Tibial nerve (tissue), 4 donors: ENCODE measurements at regions not wholly inside any gene's neighbourhood (a gene's known extent, or its start where the extent isn't known, plus 50 kb on each side); places are given as distances from the start of the nearest gene placed in this dataset.

Source experiments
- DNase-seq, 2 donors: peaks; one replicate each; pipeline ENCODE4 v3.0.0-alpha.2; 2019; ENCODE audit warnings: low spot score in 2 of 2
- H3K27ac ChIP-seq, 4 donors: fragments of 200-600 bp; sonication (generic) in 3 of 4; one replicate each; pipeline ENCODE4 v1.5.1; 2017 to 2019; ENCODE audit warnings: mild to moderate bottlenecking in 1 of 4
- H3K27me3 ChIP-seq, 2 donors: fragments of 200-600 bp; sonication (generic) in 1 of 2; one replicate each; pipeline versions ENCODE4 v1.5.1 to v1.6.0; 2017 to 2019
- H3K36me3 ChIP-seq, 3 donors: fragments of 200-600 bp; sonication (generic); one replicate each; pipeline ENCODE4 v1.5.1; 2018 to 2019
- H3K4me1 ChIP-seq, 4 donors: fragments of 200-600 bp; sonication (generic) in 3 of 4; one replicate each; pipeline ENCODE4 v1.5.1; 2017 to 2019
- H3K4me3 ChIP-seq, 4 donors: fragments of 200-600 bp; sonication (generic) in 3 of 4; one replicate each; pipeline ENCODE4 v1.5.1; 2017 to 2019; ENCODE audit warnings: mild to moderate bottlenecking in 1 of 4, moderate library complexity in 1 of 4
- H3K9me3 ChIP-seq, 4 donors: fragments of 200-600 bp; sonication (generic) in 3 of 4; one replicate each; pipeline ENCODE4 v1.5.1; 2017 to 2019
- EP300 ChIP-seq, 2 donors: sonication (generic); formaldehyde crosslinking; IDR thresholded peaks; one replicate each; pipeline ENCODE4 v1.6.1; 2017; ENCODE audit warnings: antibody characterized with exemption in 2 of 2, mild to moderate bottlenecking in 1 of 2
- POLR2A ChIP-seq, 2 donors: fragments of 450-650 bp; IDR thresholded peaks; one replicate each; pipeline ENCODE4 v1.6.1; 2017; ENCODE audit warnings: antibody characterized with exemption in 2 of 2, mild to moderate bottlenecking in 2 of 2, moderate library complexity in 2 of 2
- whole genome bisulfite sequencing, 2 donors: methylation state at CpG; one replicate each; pipeline ENCODE4 v1.1.5; 2018; 5-methylcytosine and 5-hydroxymethylcytosine counted together
- TF ChIP-seq, protein P1 (sequence below), 5 experiments: fragments of 200-600 bp in 3 of 5; fragments of 450-650 bp in 2 of 5; sonication (generic) in 3 of 5; IDR thresholded peaks; one replicate each; pipeline ENCODE4 v1.5.1; 2016 to 2019; ENCODE audit warnings: antibody characterized with exemption in 5 of 5, mild to moderate bottlenecking in 3 of 5, moderate library complexity in 2 of 5

DNA sequence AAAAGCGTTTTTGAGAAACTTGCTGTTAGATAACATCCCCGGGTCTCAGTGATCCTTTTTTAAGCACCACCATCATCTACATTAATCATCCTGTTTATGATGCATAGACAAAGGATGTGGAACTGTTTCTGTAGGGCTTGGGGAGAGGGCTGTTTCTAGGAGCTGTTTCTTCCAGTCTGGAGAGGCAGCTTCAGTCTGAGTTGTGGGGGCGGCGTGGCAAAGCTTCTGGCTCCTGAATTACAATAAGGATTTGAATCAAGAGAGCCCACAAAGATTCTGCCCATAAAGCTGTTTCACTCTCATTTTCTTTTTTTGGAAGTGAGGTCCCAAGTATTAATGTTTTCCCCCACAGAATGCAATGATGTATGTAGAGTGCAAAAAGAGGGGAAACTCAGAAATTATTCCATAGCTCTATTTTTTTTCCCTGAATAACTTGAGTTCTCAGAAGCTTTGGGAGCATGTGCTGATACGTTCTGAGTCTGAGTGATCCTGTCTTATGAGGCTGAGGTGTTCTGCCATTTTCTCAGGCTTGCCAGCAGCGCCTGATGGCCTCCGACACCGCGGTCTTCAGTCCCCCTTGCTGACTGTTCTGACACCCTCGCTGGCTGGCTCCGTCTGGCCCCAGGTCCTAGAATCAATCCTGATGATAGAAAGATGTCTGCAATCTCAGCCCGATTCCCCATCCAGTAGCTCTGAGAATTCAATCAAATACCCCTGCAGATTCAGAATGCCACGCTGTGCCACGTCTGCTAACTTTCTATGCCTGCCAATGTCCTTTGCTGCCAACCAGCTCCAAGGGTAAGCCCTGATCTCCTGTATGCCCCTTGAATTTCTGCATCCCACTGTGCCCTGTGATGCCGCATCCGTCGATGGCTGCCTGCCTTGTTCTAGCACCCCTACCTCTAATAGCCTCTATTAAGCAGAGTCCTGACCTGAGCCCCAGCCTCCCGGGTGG lies 92.4 kb upstream of the AKT3 start:
- peaks cover 0 to 7% of the 10 kb centered on the region in 2 donors for H3K27me3 ChIP-seq
- H3K9me3 ChIP-seq: no peaks in the 10 kb centered on the region
- no peak overlapping the region for H3K27ac ChIP-seq
- WGBS, 2 donors: 79 to 82% methylated on average over 18 of the region's 18 CpGs
- no peak for TF ChIP-seq EP300 (IDR thresholded peaks at IDR 0.05)
- TF ChIP-seq, protein P1, sequence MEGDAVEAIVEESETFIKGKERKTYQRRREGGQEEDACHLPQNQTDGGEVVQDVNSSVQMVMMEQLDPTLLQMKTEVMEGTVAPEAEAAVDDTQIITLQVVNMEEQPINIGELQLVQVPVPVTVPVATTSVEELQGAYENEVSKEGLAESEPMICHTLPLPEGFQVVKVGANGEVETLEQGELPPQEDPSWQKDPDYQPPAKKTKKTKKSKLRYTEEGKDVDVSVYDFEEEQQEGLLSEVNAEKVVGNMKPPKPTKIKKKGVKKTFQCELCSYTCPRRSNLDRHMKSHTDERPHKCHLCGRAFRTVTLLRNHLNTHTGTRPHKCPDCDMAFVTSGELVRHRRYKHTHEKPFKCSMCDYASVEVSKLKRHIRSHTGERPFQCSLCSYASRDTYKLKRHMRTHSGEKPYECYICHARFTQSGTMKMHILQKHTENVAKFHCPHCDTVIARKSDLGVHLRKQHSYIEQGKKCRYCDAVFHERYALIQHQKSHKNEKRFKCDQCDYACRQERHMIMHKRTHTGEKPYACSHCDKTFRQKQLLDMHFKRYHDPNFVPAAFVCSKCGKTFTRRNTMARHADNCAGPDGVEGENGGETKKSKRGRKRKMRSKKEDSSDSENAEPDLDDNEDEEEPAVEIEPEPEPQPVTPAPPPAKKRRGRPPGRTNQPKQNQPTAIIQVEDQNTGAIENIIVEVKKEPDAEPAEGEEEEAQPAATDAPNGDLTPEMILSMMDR (IDR thresholded peaks at IDR 0.05): no peak
- TF ChIP-seq POLR2A (IDR thresholded peaks at IDR 0.05): no peak
- peaks cover 0 to 3% (median 0%) of the 10 kb centered on the region in 4 donors for H3K4me1 ChIP-seq
- no peaks in the 10 kb centered on the region for H3K36me3 ChIP-seq
- H3K4me3 ChIP-seq: no peak overlapping the region
- DNase-seq: no peak

DNA sequence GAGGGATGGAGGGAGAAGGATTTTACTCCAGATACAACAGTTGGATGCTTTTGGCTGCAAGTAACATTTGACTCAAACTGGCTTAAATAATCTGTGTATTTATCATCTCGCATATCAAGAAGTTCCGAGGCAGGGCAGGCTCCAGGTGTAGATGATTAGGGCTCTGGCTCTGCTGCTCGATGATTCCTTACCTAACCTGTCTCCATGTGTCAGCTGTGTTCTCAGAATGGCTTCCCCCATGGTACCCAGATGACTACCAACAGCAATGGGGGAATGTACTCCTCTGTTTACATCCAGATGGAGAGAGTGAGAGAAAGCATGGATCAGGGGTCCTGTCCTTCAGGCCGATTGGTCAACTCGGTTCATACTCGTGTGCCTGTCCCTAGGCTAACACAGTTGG lies 90.4 kb upstream of the AKT3 start:
- Histone ChIP-seq H3K36me3 (no peaks in the 10 kb centered on the region), H3K4me1 (peaks cover 0 to 3% (median 0%) of the 10 kb centered on the region in 4 donors), H3K27ac (no peak overlapping the region), H3K9me3 (no peaks in the 10 kb centered on the region), H3K4me3 (no peak overlapping the region), H3K27me3 (peaks cover 0 to 7% of the 10 kb centered on the region in 2 donors)
- no peak for DNase-seq
- TF ChIP-seq, protein P1 (IDR thresholded peaks at IDR 0.05): no peak
- TF ChIP-seq POLR2A (IDR thresholded peaks at IDR 0.05): no peak
- no peak for TF ChIP-seq EP300 (IDR thresholded peaks at IDR 0.05)
- WGBS, 2 donors: 73 to 90% methylated on average over 4 to 6 of the region's 6 CpGs

DNA sequence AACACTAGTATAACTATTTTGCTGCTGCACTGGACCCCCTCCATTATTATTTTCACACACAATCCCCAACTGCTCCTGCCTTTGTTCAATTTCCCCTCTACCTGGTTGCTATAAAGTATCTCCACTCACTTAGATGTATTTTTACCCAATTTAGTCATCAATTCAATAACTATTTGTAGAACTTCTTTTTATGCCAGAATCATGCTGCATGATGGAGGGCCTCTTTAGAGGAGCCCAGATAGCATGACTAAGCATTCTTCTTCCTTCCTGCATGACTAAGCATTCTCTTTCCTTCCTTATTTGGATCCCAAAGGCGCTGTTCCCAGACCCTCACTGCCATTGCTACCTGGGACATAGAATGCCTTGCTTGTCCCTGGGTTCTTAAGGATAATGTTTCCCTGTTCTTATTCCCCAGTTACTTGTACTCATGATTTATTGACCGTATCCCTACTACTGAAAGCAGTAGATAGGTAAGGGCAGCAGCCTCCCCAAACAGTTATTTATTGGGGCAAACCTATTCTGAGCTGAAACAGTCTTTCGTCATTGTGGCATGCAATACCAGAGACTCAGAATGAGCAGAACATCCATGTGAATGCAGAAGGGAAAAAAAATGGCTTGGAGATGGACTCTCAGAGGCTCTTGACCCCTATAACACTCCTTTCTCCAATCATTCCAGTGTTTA lies 89.3 kb upstream of the AKT3 start:
- Histone ChIP-seq H3K27me3 (peaks cover 0 to 7% of the 10 kb centered on the region in 2 donors), H3K9me3 (peaks cover 0 to 5% (median 2%) of the 10 kb centered on the region in 4 donors), H3K27ac (no peak overlapping the region), H3K4me1 (peaks cover 0 to 3% (median 0%) of the 10 kb centered on the region in 4 donors), H3K36me3 (no peaks in the 10 kb centered on the region), H3K4me3 (no peak overlapping the region)
- DNase-seq: no peak
- 82 to 88% methylated on average over 3 of the region's 3 CpGs for WGBS, 2 donors
- no peak for TF ChIP-seq EP300 (IDR thresholded peaks at IDR 0.05)
- TF ChIP-seq POLR2A (IDR thresholded peaks at IDR 0.05): no peak
- TF ChIP-seq, protein P1 (IDR thresholded peaks at IDR 0.05): no peak

DNA sequence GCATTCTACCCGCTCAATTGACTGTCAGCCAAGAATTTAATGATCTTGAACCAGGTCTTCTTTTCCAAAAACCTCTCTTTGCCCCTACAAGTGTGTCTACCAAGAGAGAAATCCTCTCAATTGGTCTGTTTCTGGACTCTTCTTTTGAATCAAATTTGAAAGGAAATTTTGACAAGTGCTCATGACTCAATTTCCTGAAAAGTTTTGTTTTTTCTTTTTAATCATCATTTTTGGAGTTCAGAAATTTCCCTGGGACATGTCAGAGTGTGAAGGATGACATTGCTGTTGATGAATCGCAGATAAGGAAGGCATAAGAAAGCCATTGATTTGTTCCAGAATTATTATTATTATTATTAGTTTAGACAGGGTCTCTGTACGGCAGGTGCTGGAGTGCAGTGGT lies 88.2 kb upstream of the AKT3 start:
- no peak for DNase-seq
- Histone ChIP-seq H3K27me3 (peaks cover 0 to 7% of the 10 kb centered on the region in 2 donors), H3K4me3 (no peak overlapping the region), H3K27ac (no peak overlapping the region), H3K9me3 (peaks cover 0 to 7% (median 2%) of the 10 kb centered on the region in 4 donors), H3K36me3 (no peaks in the 10 kb centered on the region), H3K4me1 (peaks cover 0 to 3% (median 0%) of the 10 kb centered on the region in 4 donors)
- TF ChIP-seq, protein P1 (IDR thresholded peaks at IDR 0.05): no peak
- no peak for TF ChIP-seq EP300 (IDR thresholded peaks at IDR 0.05)
- TF ChIP-seq POLR2A (IDR thresholded peaks at IDR 0.05): no peak
- WGBS, 2 donors: 89% methylated on average over 3 of the region's 3 CpGs

DNA sequence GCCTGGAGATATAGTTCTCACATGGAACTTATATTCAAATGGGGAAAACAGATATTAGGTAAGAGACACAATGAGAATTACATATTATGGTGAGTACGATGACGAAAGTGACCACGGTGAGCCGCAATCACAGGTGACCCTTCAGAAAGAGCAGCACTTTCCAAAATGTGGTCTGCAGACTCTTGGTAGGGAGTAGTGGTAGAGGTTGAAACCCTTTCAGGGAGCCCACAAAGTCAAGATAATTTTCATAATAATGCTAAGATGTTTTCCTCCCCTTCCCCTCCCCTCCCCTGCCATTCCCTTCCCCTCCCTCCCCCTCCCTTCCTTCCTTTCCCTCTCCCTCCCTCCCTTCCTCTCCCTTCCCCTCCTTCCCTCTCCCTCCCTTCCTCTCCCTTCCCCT lies 83.5 kb upstream of the AKT3 start:
- no peak overlapping the region for H3K4me3 ChIP-seq

More for the DNA sequence above, 83.5 kb upstream of the AKT3 start:
- Histone ChIP-seq H3K27ac (no peak overlapping the region), H3K4me1 (peaks cover 0 to 7% (median 3%) of the 10 kb centered on the region in 4 donors), H3K9me3 (peaks cover 0 to 7% (median 2%) of the 10 kb centered on the region in 4 donors), H3K36me3 (no peaks in the 10 kb centered on the region), H3K27me3 (peaks cover 0 to 7% of the 10 kb centered on the region in 2 donors)
- TF ChIP-seq EP300 (IDR thresholded peaks at IDR 0.05) (no peak), POLR2A (IDR thresholded peaks at IDR 0.05) (no peak)
- TF ChIP-seq, protein P1 (IDR thresholded peaks at IDR 0.05): no peak
- 97% methylated on average over 4 of the region's 4 CpGs for WGBS, 2 donors
- no peak for DNase-seq
